ENCODE measurements at regions not wholly inside any gene's neighbourhood (a gene's known extent, or its start where the extent isn't known, plus 50 kb on each side); places are given as distances from the start of the nearest gene placed in this dataset.

- H3K4me3 ChIP-seq (ENCODE audit: low read length, poor library complexity, severe bottlenecking): peak overlapping the region; percentile 74
- H2AFZ ChIP-seq (ENCODE audit: low read length): peak overlapping the region; percentile 87
Measured at GRCh38 chr6:28606424-28607391, 81.0 kb downstream of the GPX5 start.

GRCh38 chr6:28607990-28608389 is 82.3 kb downstream of the GPX5 start:
- Histone ChIP-seq H3K79me2 (ENCODE audit: insufficient read depth, low read length) (no peaks in the 10 kb centered on the region), H3K9me3 (ENCODE audit: insufficient read depth, low read depth, low read length) (no peaks in the 10 kb centered on the region), H3K4me2 (ENCODE audit: low read depth, low read length, poor library complexity, severe bottlenecking) (no peak overlapping the region), H4K20me1 (ENCODE audit: insufficient read depth, low read length, poor library complexity, severe bottlenecking) (no peaks in the 10 kb centered on the region), H3K4me3 (ENCODE audit: low read length, poor library complexity, severe bottlenecking) (no peak overlapping the region), H3K9ac (ENCODE audit: low read depth, low read length, poor library complexity, severe bottlenecking) (no peak overlapping the region), H2AFZ (ENCODE audit: low read length) (no peak overlapping the region), H3K4me1 (ENCODE audit: insufficient read depth, low read length, poor library complexity, severe bottlenecking) (peaks cover 6% of the 10 kb centered on the region), H3F3A (ENCODE audit: low read depth) (no peaks in the 10 kb centered on the region), H3K9me2 (replicated peaks; ENCODE audit: low read depth, low read length) (no peaks in the 10 kb centered on the region), H3K36me3 (ENCODE audit: insufficient read depth, low read length) (no peaks in the 10 kb centered on the region), H3K27me3 (ENCODE audit: insufficient read depth, low read length, poor library complexity, severe bottlenecking) (no peaks in the 10 kb centered on the region)
- TF ChIP-seq CTCF (conservative IDR thresholded peaks at IDR 0.05; ENCODE audit: low read length) (no peak), EZH2phosphoT487 (IDR thresholded peaks at IDR 0.05; ENCODE audit: borderline replicate concordance) (no peak)

More at GRCh38 chr6:28606424-28607391, 81.0 kb downstream of the GPX5 start:
- Histone ChIP-seq H3F3A (ENCODE audit: low read depth) (no peaks in the 10 kb centered on the region), H3K9me3 (ENCODE audit: insufficient read depth, low read depth, low read length) (no peaks in the 10 kb centered on the region), H3K36me3 (ENCODE audit: insufficient read depth, low read length) (no peaks in the 10 kb centered on the region), H3K9me2 (replicated peaks; ENCODE audit: low read depth, low read length) (no peaks in the 10 kb centered on the region), H3K27me3 (ENCODE audit: insufficient read depth, low read length, poor library complexity, severe bottlenecking) (no peaks in the 10 kb centered on the region), H3K4me1 (ENCODE audit: insufficient read depth, low read length, poor library complexity, severe bottlenecking) (peaks cover 6% of the 10 kb centered on the region), H4K20me1 (ENCODE audit: insufficient read depth, low read length, poor library complexity, severe bottlenecking) (no peaks in the 10 kb centered on the region), H3K9ac (ENCODE audit: low read depth, low read length, poor library complexity, severe bottlenecking) (no peak overlapping the region), H3K4me2 (ENCODE audit: low read depth, low read length, poor library complexity, severe bottlenecking) (peak overlapping the region; percentile 63), H3K79me2 (ENCODE audit: insufficient read depth, low read length) (no peaks in the 10 kb centered on the region)
- TF ChIP-seq CTCF (conservative IDR thresholded peaks at IDR 0.05; ENCODE audit: low read length) (peak; percentile 50), EZH2phosphoT487 (IDR thresholded peaks at IDR 0.05; ENCODE audit: borderline replicate concordance) (no peak)

GRCh38 chr6:28609672-28610071 is 84.0 kb downstream of the GPX5 start:
- H3K36me3 ChIP-seq (ENCODE audit: insufficient read depth, low read length): no peaks in the 10 kb centered on the region
- no peaks in the 10 kb centered on the region for H3K9me2 ChIP-seq (replicated peaks; ENCODE audit: low read depth, low read length)

More at GRCh38 chr6:28609672-28610071, 84.0 kb downstream of the GPX5 start:
- Histone ChIP-seq H3K9me3 (ENCODE audit: insufficient read depth, low read depth, low read length) (no peaks in the 10 kb centered on the region), H3K4me1 (ENCODE audit: insufficient read depth, low read length, poor library complexity, severe bottlenecking) (peaks cover 6% of the 10 kb centered on the region), H3K9ac (ENCODE audit: low read depth, low read length, poor library complexity, severe bottlenecking) (no peak overlapping the region), H3K27me3 (ENCODE audit: insufficient read depth, low read length, poor library complexity, severe bottlenecking) (no peaks in the 10 kb centered on the region), H3K79me2 (ENCODE audit: insufficient read depth, low read length) (no peaks in the 10 kb centered on the region), H2AFZ (ENCODE audit: low read length) (no peak overlapping the region), H3K4me3 (ENCODE audit: low read length, poor library complexity, severe bottlenecking) (no peak overlapping the region), H4K20me1 (ENCODE audit: insufficient read depth, low read length, poor library complexity, severe bottlenecking) (no peaks in the 10 kb centered on the region), H3K4me2 (ENCODE audit: low read depth, low read length, poor library complexity, severe bottlenecking) (no peak overlapping the region), H3F3A (ENCODE audit: low read depth) (no peaks in the 10 kb centered on the region)
- TF ChIP-seq EZH2phosphoT487 (IDR thresholded peaks at IDR 0.05; ENCODE audit: borderline replicate concordance): no peak
- TF ChIP-seq CTCF (conservative IDR thresholded peaks at IDR 0.05; ENCODE audit: low read length): no peak
